Stimulated activated CD4-positive, alpha-beta T cell treated with anti-CD3 and anti-CD28 coated beads, Interleukin-1b, Interleukin-23, amount 100 ng/mL, for 24 hours (primary cell): ENCODE measurements at regions not wholly inside any gene's neighbourhood (a gene's known extent, or its start where the extent isn't known, plus 50 kb on each side); places are given as distances from the start of the nearest gene placed in this dataset.

Experiments used
- DNase-seq, 4 experiments: peaks; one replicate each; pipeline ENCODE4 v3.0.0-alpha.2; 2020; ENCODE audit warnings: low read depth in 4 of 4, low spot score in 1 of 4

GRCh38 chr14:87879389-87879788, 113.6 kb downstream of the GALC start:
- no peak for DNase-seq

- no peak for DNase-seq
Observed at GRCh38 chr14:87878959-87879358, 114.0 kb downstream of the GALC start.

- no peak for DNase-seq
Observed at GRCh38 chr14:87877877-87878276, 115.1 kb downstream of the GALC start.

- DNase-seq = no peak
Observed at GRCh38 chr14:87874676-87875075, 118.3 kb downstream of the GALC start.

GRCh38 chr14:87873741-87874140, 119.2 kb downstream of the GALC start:
- DNase-seq = no peak

GRCh38 chr14:87869619-87870583, 123.1 kb downstream of the GALC start:
- DNase-seq = no peak

GRCh38 chr14:87868920-87869319, 124.1 kb downstream of the GALC start:
- DNase-seq = no peak

- DNase-seq = no peak
Observed at GRCh38 chr14:87866116-87866515, 126.9 kb downstream of the GALC start.

GRCh38 chr14:87864356-87865270, 128.4 kb downstream of the GALC start:
- DNase-seq = no peak

- DNase-seq = no peak
Observed at GRCh38 chr14:87863047-87863446, 129.9 kb downstream of the GALC start.

- no peak for DNase-seq
Observed at GRCh38 chr14:87852107-87852506, 140.9 kb downstream of the GALC start.

- DNase-seq = no peak
Observed at GRCh38 chr14:87851190-87851589, 141.8 kb downstream of the GALC start.

- no peak for DNase-seq
Observed at GRCh38 chr14:87847216-87847755, 145.7 kb downstream of the GALC start.

GRCh38 chr14:87840906-87841305, 152.1 kb downstream of the GALC start:
- no peak for DNase-seq

GRCh38 chr14:87838931-87839330, 154.1 kb downstream of the GALC start:
- DNase-seq = no peak

GRCh38 chr14:87837296-87837695, 155.7 kb downstream of the GALC start:
- DNase-seq = no peak

- no peak for DNase-seq
Observed at GRCh38 chr14:87834594-87834993, 158.4 kb downstream of the GALC start.

- DNase-seq = no peak
Observed at GRCh38 chr14:87833026-87833425, 160.0 kb downstream of the GALC start.

GRCh38 chr14:87830443-87831096, 162.4 kb downstream of the GALC start:
- no peak for DNase-seq

GRCh38 chr14:87829543-87829942, 163.4 kb downstream of the GALC start:
- DNase-seq = no peak

- no peak for DNase-seq
Observed at GRCh38 chr14:87824266-87824665, 168.7 kb downstream of the GALC start.
